ENCODE measurements at regions not wholly inside any gene's neighbourhood (a gene's known extent, or its start where the extent isn't known, plus 50 kb on each side); places are given as distances from the start of the nearest gene placed in this dataset.

GRCh38 chr7:54888067-54888733, 129.2 kb upstream of the SEC61G start:
- Histone ChIP-seq H3K9me2 (ENCODE audit: insufficient read depth) (no peaks in the 10 kb centered on the region), H4K20me1 (replicated peaks; ENCODE audit: insufficient read depth) (no peaks in the 10 kb centered on the region), H3F3A (replicated peaks; ENCODE audit: low read depth) (no peaks in the 10 kb centered on the region), H3K36me3 (ENCODE audit: insufficient read depth) (no peaks in the 10 kb centered on the region), H3K4me3 (peak overlapping the region; percentile 70), H3K4me2 (peak overlapping the region; percentile 89), H3K27me3 (ENCODE audit: insufficient read depth) (peaks cover 19% of the 10 kb centered on the region), H3K27ac (ENCODE audit: low read depth) (no peak overlapping the region), H3K79me2 (replicated peaks; ENCODE audit: insufficient read depth) (no peaks in the 10 kb centered on the region), H3K4me1 (ENCODE audit: insufficient read depth) (peaks cover 6% of the 10 kb centered on the region; the same call in 1 of the 2 replicates), H2AFZ (peak overlapping the region; percentile 99)
- H3K27me3 Mint-ChIP-seq (ENCODE audit: insufficient read depth, low read depth, poor library complexity) = peaks cover 4% of the 10 kb centered on the region
- no peaks in the 10 kb centered on the region for H3K9me3 Mint-ChIP-seq
- DNase-seq (ENCODE audit: low spot score) (peak; percentile 59), ATAC-seq (peak; percentile 98)
- TF ChIP-seq EZH2 (IDR thresholded peaks at IDR 0.05; ENCODE audit: low read depth, unreplicated experiment) (no peak), CREB1 (CRISPR knock-in tag; IDR thresholded peaks at IDR 0.05; ENCODE audit: low read depth) (no peak), REST (IDR thresholded peaks at IDR 0.05; ENCODE audit: unreplicated experiment) (no peak)
- peak overlapping the region; percentile 71 for H3K4me3 Mint-ChIP-seq
- H3K4me1 Mint-ChIP-seq = peaks cover 4% of the 10 kb centered on the region; the same call in 2 of the 3 replicates
- no peak overlapping the region for H3K27ac Mint-ChIP-seq
- H3K36me3 Mint-ChIP-seq (ENCODE audit: low read depth) = no peaks in the 10 kb centered on the region

- Histone ChIP-seq H2AFZ (peak overlapping the region; percentile 99), H3K36me3 (ENCODE audit: insufficient read depth) (no peaks in the 10 kb centered on the region), H3K27ac (ENCODE audit: low read depth) (no peak overlapping the region), H3K4me3 (peak overlapping the region; percentile 70), H3K79me2 (replicated peaks; ENCODE audit: insufficient read depth) (no peaks in the 10 kb centered on the region), H3K9me2 (ENCODE audit: insufficient read depth) (no peaks in the 10 kb centered on the region), H3K27me3 (ENCODE audit: insufficient read depth) (peaks cover 19% of the 10 kb centered on the region), H3K4me1 (ENCODE audit: insufficient read depth) (peaks cover 6% of the 10 kb centered on the region; the same call in 1 of the 2 replicates), H3K4me2 (peak overlapping the region; percentile 89), H3F3A (replicated peaks; ENCODE audit: low read depth) (no peaks in the 10 kb centered on the region), H4K20me1 (replicated peaks; ENCODE audit: insufficient read depth) (no peaks in the 10 kb centered on the region)
- Mint-ChIP-seq H3K27me3 (ENCODE audit: insufficient read depth, low read depth, poor library complexity) (peaks cover 4% of the 10 kb centered on the region), H3K36me3 (ENCODE audit: low read depth) (no peaks in the 10 kb centered on the region), H3K9me3 (no peaks in the 10 kb centered on the region), H3K4me1 (peaks cover 4% of the 10 kb centered on the region; the same call in 2 of the 3 replicates), H3K27ac (no peak overlapping the region), H3K4me3 (peak overlapping the region; percentile 71)
- TF ChIP-seq CTCF (conservative IDR thresholded peaks at IDR 0.05; ENCODE audit: low read depth in 2 of 2) (no peak), EZH2phosphoT487 (IDR thresholded peaks at IDR 0.05; ENCODE audit: unreplicated experiment) (no peak), EZH2 (IDR thresholded peaks at IDR 0.05; ENCODE audit: low read depth, unreplicated experiment) (no peak), REST (IDR thresholded peaks at IDR 0.05; ENCODE audit: unreplicated experiment) (no peak), POLR2AphosphoS5 (IDR thresholded peaks at IDR 0.05; ENCODE audit: low read depth) (no peak), JUNB (IDR thresholded peaks at IDR 0.05; ENCODE audit: unreplicated experiment) (no peak), NANOG (IDR thresholded peaks at IDR 0.05; ENCODE audit: borderline replicate concordance) (no peak), STAT1 (IDR thresholded peaks at IDR 0.05; ENCODE audit: unreplicated experiment) (no peak), ZNF114 (CRISPR knock-in tag; IDR thresholded peaks at IDR 0.05) (no peak), ZNF331 (CRISPR knock-in tag; IDR thresholded peaks at IDR 0.05; ENCODE audit: low read depth) (no peak)
- no peak for DNase-seq (ENCODE audit: low spot score)
- peak; percentile 87 for ATAC-seq
Measured at GRCh38 chr7:54888734-54889082, 129.7 kb upstream of the SEC61G start.

Data from GM23338 (cell line).